Uterus (tissue), 2 donors: ENCODE measurements at regions not wholly inside any gene's neighbourhood (a gene's known extent, or its start where the extent isn't known, plus 50 kb on each side); places are given as distances from the start of the nearest gene placed in this dataset.

Source experiments
- CTCF ChIP-seq, 4 experiments: fragments of 200-600 bp in 2 of 4; fragments of 450-650 bp in 2 of 4; sonication (generic) in 2 of 4; IDR thresholded peaks; one replicate each; pipeline ENCODE4 v1.5.1; 2016 to 2019; ENCODE audit warnings: antibody characterized with exemption in 4 of 4, mild to moderate bottlenecking in 2 of 4, moderate library complexity in 1 of 4
- POLR2A ChIP-seq, 2 donors: fragments of 450-650 bp; IDR thresholded peaks; one replicate each; pipeline ENCODE4 v1.6.1; 2016; ENCODE audit warnings: antibody characterized with exemption in 2 of 2, mild to moderate bottlenecking in 1 of 2, moderate library complexity in 1 of 2

GRCh38 chr5:152136321-152136720 lies 211.7 kb upstream of the GLRA1 start:
- TF ChIP-seq CTCF (IDR thresholded peaks at IDR 0.05) (no peak), POLR2A (IDR thresholded peaks at IDR 0.05) (no peak)
